Stimulated activated CD4-positive, alpha-beta T cell treated with anti-CD3 and anti-CD28 coated beads, Interleukin-15, amount 100 ng/mL, for 24 hours (primary cell): ENCODE measurements at regions not wholly inside any gene's neighbourhood (a gene's known extent, or its start where the extent isn't known, plus 50 kb on each side); places are given as distances from the start of the nearest gene placed in this dataset.
"Not testable (repeated sequence)": the region's sequence is repeated elsewhere in the genome, so short reads cannot be mapped to it uniquely, and the experiment has no call there.

Experiments used
- DNase-seq: peaks from one replicate; pipeline ENCODE4 v3.0.0-alpha.2; 2020

DNA sequence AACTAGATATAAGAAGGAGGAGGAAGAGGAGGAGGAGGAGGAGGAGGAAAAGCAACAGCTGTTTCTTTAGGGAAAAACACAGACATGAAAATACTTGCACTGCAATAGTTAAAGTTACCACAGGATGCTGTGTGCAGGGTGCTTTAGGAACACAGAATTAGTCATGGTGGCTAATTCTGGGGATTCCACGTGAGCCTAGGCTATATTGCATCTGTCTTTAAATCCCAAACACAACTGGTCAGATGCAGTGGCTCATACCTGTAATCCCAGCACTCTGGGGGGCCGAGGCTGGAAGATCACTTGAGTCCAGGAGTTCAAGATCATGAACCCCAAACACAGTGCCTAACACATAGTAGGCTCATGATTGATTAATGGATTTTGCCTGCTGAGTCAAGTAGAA is 155.3 kb upstream of the C16orf82 start:
- no peak for DNase-seq

GRCh38 chr16:26913851-26914250 is 152.9 kb upstream of the C16orf82 start:
- no peak for DNase-seq

- DNase-seq: no peak
These were observed 135.7 kb upstream of the C16orf82 start for GRCh38 chr16:26930786-26931581.

DNA sequence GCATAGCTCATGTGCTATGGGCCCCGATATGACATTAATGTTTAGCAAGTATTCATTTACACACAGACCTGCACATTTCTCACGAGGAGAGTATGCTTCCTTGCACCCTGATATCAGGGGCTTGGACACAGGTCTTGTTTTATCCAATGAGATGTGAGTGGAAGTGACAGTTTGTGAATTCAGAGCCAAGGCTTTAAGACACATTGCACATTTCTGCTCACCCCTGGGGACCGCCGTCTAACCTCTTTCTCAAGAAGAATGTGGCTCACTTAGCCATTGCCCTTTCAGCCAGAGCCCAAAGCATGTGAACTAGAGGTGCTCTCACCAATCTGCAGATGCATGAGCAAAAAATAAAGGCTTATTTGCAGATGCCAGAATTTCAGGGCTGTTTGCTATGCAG is 116.1 kb upstream of the C16orf82 start:
- DNase-seq: no peak

DNA sequence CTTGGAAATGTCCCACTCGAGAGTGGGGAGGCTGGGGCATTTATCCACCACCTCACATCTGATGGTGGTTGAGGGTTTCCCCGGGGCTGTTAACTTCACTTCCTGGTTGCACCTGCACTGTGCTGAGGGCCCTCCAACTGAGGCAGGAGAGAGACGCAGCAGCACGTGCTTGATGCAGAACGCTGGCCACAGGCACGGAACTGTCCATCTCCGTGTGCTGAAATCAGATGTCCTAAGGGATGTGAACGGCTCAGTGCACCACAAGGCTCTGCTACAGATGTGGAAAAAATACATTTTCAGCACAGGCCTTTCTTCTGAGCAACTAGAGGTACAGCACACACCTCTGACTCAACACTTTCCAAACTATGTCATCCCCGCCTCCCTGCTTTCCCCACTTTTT is 114.8 kb upstream of the C16orf82 start:
- DNase-seq: no peak

GRCh38 chr16:26952411-26952810 is 114.3 kb upstream of the C16orf82 start:
- no peak for DNase-seq

GRCh38 chr16:26957283-26957859 is 109.4 kb upstream of the C16orf82 start:
- DNase-seq: no peak

- DNase-seq: no peak
These were observed 107.2 kb upstream of the C16orf82 start for GRCh38 chr16:26959416-26960009.

GRCh38 chr16:26961459-26961858 is 105.3 kb upstream of the C16orf82 start:
- DNase-seq: no peak

DNA sequence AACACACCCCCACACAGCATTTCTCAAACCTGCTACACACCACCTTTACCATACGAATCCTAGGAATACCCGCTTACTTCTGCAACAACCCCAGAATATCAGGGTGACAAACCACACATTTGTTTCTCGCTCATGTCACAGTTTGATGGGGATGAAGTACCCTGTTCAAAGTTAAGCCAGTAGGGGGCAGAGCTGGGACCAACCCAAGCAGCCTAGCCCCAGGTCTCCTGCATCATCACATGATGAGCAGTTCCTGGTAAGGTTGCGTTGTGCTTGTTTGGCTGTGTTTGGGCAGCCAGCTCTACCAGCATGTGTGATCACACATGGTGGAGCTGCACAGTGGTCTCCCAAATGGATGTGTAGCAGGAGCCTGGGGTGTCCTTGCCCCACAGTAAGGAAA is 103.6 kb upstream of the C16orf82 start:
- DNase-seq: peak; percentile 41

GRCh38 chr16:26969589-26970231 is 97.0 kb upstream of the C16orf82 start:
- no peak for DNase-seq

DNA sequence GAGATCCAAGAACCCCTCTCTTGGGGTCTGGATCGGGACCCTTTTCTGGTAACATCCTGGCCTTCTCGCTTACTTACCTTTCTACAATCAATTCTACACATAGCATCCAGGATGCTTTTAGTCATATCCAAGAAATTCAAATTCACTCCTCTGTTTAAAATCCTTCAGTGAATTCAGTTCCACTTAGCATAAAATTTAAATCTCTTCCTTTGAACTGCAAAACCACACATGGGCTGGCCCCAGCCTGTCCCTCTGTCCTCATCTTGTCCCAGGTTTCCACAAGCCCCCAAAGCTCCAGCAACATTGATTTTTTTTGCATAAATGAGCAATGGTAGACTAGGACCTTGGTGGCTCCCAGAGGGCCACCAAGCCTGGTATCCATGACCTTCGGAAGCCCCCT is 96.4 kb upstream of the C16orf82 start:
- no peak for DNase-seq

DNA sequence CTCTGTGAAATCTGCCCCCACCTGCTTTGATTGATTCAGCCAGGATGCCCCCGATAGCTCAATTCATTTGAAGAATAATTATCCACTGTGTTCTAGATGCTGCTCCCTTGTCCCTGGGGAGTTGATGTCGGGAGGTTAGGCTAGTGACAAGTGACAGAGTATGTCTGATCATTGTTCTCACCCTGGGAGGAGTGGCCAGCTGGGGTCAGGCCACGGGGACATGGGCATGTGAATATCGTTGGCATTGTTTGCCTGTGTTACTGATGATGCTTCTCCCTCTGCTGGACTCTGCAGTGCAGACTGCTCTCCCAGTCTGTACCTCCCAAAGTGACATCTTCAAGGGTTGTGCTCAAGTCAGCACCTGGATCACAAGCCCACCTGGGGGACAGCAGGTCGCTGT is 89.9 kb upstream of the C16orf82 start:
- DNase-seq: no peak

DNA sequence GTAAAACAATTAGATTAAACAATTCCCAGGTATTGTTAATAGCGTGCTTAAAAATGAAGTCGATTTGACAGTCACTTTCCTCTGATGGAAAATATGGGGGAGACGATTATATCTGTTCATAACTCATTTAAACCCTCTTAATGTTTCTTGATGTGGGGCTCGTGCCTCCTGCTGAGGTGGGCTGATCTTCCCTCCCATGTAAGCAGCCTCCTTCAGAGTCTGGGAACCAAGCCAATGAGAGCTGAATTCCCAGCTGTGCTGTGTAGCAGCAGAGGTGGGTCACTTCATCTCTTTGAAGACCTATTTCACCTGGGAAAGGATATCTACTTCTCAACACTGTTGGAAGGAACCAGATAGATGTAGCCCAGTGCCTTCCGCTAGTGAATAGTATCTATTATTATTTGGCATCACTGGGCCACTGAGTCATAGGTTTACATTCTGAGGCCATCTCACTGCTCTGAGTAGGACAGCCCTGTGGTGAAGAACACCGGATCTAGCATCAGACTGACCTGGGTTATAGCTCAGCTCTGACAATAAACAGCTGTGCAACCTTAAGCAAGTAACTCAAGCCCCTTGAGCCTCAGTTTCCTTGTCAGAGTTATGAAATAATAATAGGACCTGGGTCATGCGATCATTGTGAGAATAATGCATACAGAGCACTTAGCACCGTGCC is 85.3 kb upstream of the C16orf82 start:
- DNase-seq: no peak

GRCh38 chr16:26982422-26982821 is 84.3 kb upstream of the C16orf82 start:
- no peak for DNase-seq

DNA sequence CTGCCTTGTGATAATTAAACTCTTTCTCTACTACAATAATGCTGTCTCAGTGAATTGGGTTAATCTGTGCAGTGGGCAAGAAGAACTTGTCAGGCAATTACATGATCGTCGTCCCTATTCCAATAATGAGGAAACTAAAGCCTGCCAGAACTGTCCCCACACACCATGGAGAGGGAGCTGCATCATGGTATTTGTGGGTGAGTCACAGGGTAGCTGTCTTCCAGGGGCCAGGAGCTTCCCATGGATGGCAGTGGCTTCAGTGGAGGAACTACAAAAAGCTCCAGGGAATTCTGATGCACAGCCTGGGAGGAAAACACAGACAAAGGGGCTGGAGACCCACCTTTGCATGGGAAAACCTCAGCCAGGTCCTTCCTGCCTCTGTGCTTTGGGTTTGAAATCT is 83.3 kb upstream of the C16orf82 start:
- no peak for DNase-seq

DNA sequence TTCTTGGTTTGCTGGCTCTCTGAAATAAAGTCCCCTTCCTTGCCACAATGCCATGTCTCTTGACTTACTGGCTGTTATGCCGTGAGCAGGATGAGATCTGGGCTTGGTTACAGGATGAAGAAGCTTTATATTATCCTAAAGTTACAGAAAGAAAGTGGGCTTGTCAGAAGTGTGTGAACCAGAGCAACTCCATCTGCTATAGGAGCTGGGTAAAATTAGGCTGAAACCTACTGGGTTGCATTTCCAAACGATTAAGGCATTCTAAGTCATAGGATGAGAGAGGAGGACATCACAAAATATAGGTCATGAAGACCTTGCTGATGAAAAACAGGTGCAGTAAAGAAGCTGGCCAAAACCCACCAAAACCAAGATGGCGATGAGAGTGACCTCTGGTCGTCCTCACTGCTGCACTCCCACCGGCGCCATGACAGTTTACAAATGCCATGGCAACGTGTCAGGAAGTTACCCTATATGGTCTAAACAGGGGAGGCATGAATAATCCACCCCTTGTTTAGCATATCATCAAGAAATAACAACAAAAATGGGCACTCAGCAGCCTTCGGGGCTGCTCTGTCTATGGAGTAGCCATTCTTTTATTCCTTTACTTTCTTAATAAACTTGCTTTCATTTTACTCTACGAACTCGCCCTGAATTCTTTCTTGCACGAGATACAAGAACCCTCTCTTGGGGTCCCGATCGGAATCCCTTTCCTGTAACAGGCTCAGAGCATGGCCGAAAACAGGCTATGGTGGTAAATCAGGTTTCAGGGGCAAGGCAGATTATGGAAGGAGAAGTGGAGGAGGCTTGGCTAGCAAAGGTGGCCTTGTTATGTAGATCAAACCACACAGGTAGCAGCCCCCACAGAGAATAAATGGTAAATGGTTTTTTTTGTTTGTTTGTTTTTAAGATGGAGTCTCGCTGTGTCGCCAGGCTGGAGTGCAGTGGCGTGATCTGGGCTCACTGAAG is 81.3 kb upstream of the C16orf82 start:
- no peak for DNase-seq

DNA sequence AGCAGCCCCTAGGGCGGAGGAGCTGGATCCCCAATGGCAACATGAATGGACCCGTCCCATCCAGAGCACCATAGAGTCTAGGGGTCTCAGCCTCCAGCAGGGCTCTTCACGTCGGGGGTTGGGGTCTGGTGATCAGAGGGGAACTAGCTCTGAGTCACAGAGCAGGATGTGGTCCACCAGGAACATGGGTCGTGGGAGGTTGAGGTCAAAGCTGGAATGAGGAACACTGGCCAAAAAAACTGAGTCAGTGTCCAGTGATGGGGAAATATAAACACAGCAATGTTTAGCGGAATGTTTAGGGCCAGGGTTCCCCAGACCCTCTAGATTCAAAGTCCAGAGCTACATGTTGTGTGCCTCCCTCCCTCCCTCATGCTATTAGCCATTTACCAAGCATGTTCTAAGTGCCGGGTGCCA is 79.1 kb upstream of the C16orf82 start:
- DNase-seq: no peak

DNA sequence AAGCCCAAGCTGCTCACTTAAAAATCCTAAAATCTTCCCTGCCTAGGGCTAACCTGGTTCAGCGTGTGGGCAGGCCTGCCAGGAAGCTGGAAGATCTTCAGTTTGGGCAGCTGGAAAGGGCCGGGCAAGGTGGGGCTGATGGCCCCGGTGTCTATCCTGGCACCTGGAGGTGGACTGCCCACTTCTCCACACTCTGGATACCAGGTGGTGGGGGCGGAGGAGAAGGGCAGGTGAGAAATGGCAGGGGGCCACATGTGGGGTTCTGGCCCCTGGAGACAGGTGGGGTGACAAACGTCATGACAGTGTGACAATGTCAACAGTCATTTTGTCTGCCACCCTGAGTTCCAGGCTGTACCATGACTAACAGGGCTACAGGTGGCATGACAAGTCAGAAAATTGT is 78.5 kb upstream of the C16orf82 start:
- DNase-seq: no peak

GRCh38 chr16:26990384-26991120 is 76.2 kb upstream of the C16orf82 start:
- DNase-seq: not testable (repeated sequence)

GRCh38 chr16:26992666-26993349 is 73.9 kb upstream of the C16orf82 start:
- DNase-seq: no peak
